MV-4-11 (cell line): ENCODE measurements at regions not wholly inside any gene's neighbourhood (a gene's known extent, or its start where the extent isn't known, plus 50 kb on each side); places are given as distances from the start of the nearest gene placed in this dataset.

ENCODE experiments used
- DNase-seq: peaks from one replicate; lab custom pipeline; 2025; lab: John Stamatoyannopoulos, UW

GRCh38 chr6:56863366-56863765 is 91.5 kb upstream of the BEND6 start:
- DNase-seq: no peak

- no peak for DNase-seq
Measured at GRCh38 chr6:56862415-56863175, 92.3 kb upstream of the BEND6 start.

- no peak for DNase-seq
Measured at GRCh38 chr6:56860475-56860874, 94.4 kb upstream of the BEND6 start.

GRCh38 chr6:56856036-56856580 is 98.8 kb upstream of the BEND6 start:
- peak; percentile 56 for DNase-seq

- DNase-seq: no peak
Measured at GRCh38 chr6:56854086-56854485, 100.8 kb upstream of the BEND6 start.

GRCh38 chr6:56853541-56853940 is 101.4 kb upstream of the BEND6 start:
- DNase-seq: no peak

- no peak for DNase-seq
Measured at GRCh38 chr6:56852260-56853010, 102.5 kb upstream of the BEND6 start.

GRCh38 chr6:56851541-56852259 is 103.2 kb upstream of the BEND6 start:
- DNase-seq: peak; percentile 73

- no peak for DNase-seq
Measured at GRCh38 chr6:56851074-56851473, 103.8 kb upstream of the BEND6 start.

- DNase-seq: no peak
Measured at GRCh38 chr6:56850626-56851025, 104.3 kb upstream of the BEND6 start.

GRCh38 chr6:56849896-56850295 is 105.0 kb upstream of the BEND6 start:
- DNase-seq: no peak

- peak; percentile 10 for DNase-seq
Measured at GRCh38 chr6:56848105-56848504, 106.8 kb upstream of the BEND6 start.

- no peak for DNase-seq
Measured at GRCh38 chr6:56845032-56845431, 109.9 kb upstream of the BEND6 start.

- peak; percentile 22 for DNase-seq
Measured at GRCh38 chr6:56843476-56844349, 111.2 kb upstream of the BEND6 start.

- DNase-seq: no peak
Measured at GRCh38 chr6:56842686-56843475, 112.0 kb upstream of the BEND6 start.

GRCh38 chr6:56841751-56842150 is 113.2 kb upstream of the BEND6 start:
- DNase-seq: no peak

- no peak for DNase-seq
Measured at GRCh38 chr6:56841381-56841749, 113.5 kb upstream of the BEND6 start.

- DNase-seq: no peak
Measured at GRCh38 chr6:56840467-56841380, 114.2 kb upstream of the BEND6 start.

GRCh38 chr6:56839533-56840183 is 115.2 kb upstream of the BEND6 start:
- no peak for DNase-seq
